ENCODE measurements at regions not wholly inside any gene's neighbourhood (a gene's known extent, or its start where the extent isn't known, plus 50 kb on each side); places are given as distances from the start of the nearest gene placed in this dataset.

DNA sequence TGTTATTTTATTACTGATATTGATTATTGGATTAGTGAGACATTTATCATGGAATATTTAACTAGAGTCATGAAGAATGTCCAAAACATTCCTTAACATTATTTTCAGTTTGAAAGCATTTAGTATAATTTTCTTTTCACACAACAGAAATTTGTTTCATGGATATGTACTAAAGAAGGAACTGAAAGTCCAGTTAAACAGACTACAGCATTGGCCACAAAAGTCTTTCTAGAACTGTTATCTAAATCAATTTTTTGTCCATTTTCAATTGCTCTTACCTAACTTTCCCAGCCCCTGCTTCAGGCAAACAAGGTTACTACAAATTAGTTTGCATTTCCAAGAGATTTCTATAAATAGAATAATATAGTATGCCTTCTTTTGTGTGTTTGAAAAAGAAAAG is 1018.0 kb upstream of the PCDH20 start:
- Histone ChIP-seq H3K79me2 (ENCODE audit: insufficient read depth, low read length) (no peaks in the 10 kb centered on the region), H3F3A (ENCODE audit: low read depth) (no peaks in the 10 kb centered on the region), H3K9ac (ENCODE audit: low read depth, low read length, poor library complexity, severe bottlenecking) (no peak overlapping the region), H3K27me3 (ENCODE audit: insufficient read depth, low read length, poor library complexity, severe bottlenecking) (no peaks in the 10 kb centered on the region), H3K4me3 (ENCODE audit: low read length, poor library complexity, severe bottlenecking) (no peak overlapping the region), H2AFZ (ENCODE audit: low read length) (no peak overlapping the region), H3K9me2 (replicated peaks; ENCODE audit: low read depth, low read length) (0 out of 2 replicates have a peak, but pooled peaks cover 4% of the 10 kb centered on the region), H4K20me1 (ENCODE audit: insufficient read depth, low read length, poor library complexity, severe bottlenecking) (no peaks in the 10 kb centered on the region), H3K4me2 (ENCODE audit: low read depth, low read length, poor library complexity, severe bottlenecking) (no peak overlapping the region), H3K9me3 (ENCODE audit: insufficient read depth, low read depth, low read length) (no peaks in the 10 kb centered on the region), H3K36me3 (ENCODE audit: insufficient read depth, low read length) (no peaks in the 10 kb centered on the region), H3K4me1 (ENCODE audit: insufficient read depth, low read length, poor library complexity, severe bottlenecking) (no peaks in the 10 kb centered on the region)
- TF ChIP-seq EZH2phosphoT487 (IDR thresholded peaks at IDR 0.05; ENCODE audit: borderline replicate concordance) (no peak), CTCF (conservative IDR thresholded peaks at IDR 0.05; ENCODE audit: low read length) (no peak)

- Histone ChIP-seq H3K79me2 (ENCODE audit: insufficient read depth, low read length) (no peaks in the 10 kb centered on the region), H3K36me3 (ENCODE audit: insufficient read depth, low read length) (no peaks in the 10 kb centered on the region)
Observed at GRCh38 chr13:62432906-62433305, 1017.3 kb upstream of the PCDH20 start.

DNA sequence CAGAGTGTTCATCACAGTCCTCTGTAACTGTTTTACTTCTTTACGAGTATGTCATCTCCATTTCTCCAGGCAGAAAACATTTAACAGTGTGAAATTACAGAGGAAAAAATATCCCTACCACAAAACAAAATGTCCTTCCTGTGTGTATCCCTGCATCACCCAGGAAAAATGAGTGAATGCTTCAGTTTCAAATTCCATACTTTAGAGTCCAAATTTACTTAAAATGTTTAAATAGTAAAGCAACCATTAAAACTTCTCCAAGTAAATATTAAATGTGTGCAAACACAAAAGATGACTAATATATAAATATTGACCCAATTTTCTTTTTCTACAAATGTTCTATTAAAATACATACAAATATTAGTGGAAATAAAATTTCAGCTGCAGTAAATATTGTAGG is 1016.6 kb upstream of the PCDH20 start:
- Histone ChIP-seq H3K9me2 (replicated peaks; ENCODE audit: low read depth, low read length) (no peaks in the 10 kb centered on the region), H3K9me3 (ENCODE audit: insufficient read depth, low read depth, low read length) (no peaks in the 10 kb centered on the region), H3K4me2 (ENCODE audit: low read depth, low read length, poor library complexity, severe bottlenecking) (no peak overlapping the region), H3F3A (ENCODE audit: low read depth) (no peaks in the 10 kb centered on the region), H3K79me2 (ENCODE audit: insufficient read depth, low read length) (no peaks in the 10 kb centered on the region), H4K20me1 (ENCODE audit: insufficient read depth, low read length, poor library complexity, severe bottlenecking) (no peaks in the 10 kb centered on the region), H3K4me3 (ENCODE audit: low read length, poor library complexity, severe bottlenecking) (no peak overlapping the region), H3K36me3 (ENCODE audit: insufficient read depth, low read length) (no peaks in the 10 kb centered on the region), H3K4me1 (ENCODE audit: insufficient read depth, low read length, poor library complexity, severe bottlenecking) (no peaks in the 10 kb centered on the region), H3K27me3 (ENCODE audit: insufficient read depth, low read length, poor library complexity, severe bottlenecking) (no peaks in the 10 kb centered on the region), H3K9ac (ENCODE audit: low read depth, low read length, poor library complexity, severe bottlenecking) (no peak overlapping the region), H2AFZ (ENCODE audit: low read length) (no peak overlapping the region)
- TF ChIP-seq CTCF (conservative IDR thresholded peaks at IDR 0.05; ENCODE audit: low read length) (no peak), EZH2phosphoT487 (IDR thresholded peaks at IDR 0.05; ENCODE audit: borderline replicate concordance) (no peak)

More at GRCh38 chr13:62432906-62433305, 1017.3 kb upstream of the PCDH20 start:
- Histone ChIP-seq H4K20me1 (ENCODE audit: insufficient read depth, low read length, poor library complexity, severe bottlenecking) (no peaks in the 10 kb centered on the region), H3K27me3 (ENCODE audit: insufficient read depth, low read length, poor library complexity, severe bottlenecking) (no peaks in the 10 kb centered on the region), H3F3A (ENCODE audit: low read depth) (no peaks in the 10 kb centered on the region), H3K9ac (ENCODE audit: low read depth, low read length, poor library complexity, severe bottlenecking) (no peak overlapping the region), H3K4me1 (ENCODE audit: insufficient read depth, low read length, poor library complexity, severe bottlenecking) (no peaks in the 10 kb centered on the region), H3K4me3 (ENCODE audit: low read length, poor library complexity, severe bottlenecking) (no peak overlapping the region), H3K9me3 (ENCODE audit: insufficient read depth, low read depth, low read length) (no peaks in the 10 kb centered on the region), H2AFZ (ENCODE audit: low read length) (no peak overlapping the region), H3K4me2 (ENCODE audit: low read depth, low read length, poor library complexity, severe bottlenecking) (no peak overlapping the region), H3K9me2 (replicated peaks; ENCODE audit: low read depth, low read length) (0 out of 2 replicates have a peak, but pooled peaks cover 4% of the 10 kb centered on the region)
- no peak for TF ChIP-seq EZH2phosphoT487 (IDR thresholded peaks at IDR 0.05; ENCODE audit: borderline replicate concordance)

DNA sequence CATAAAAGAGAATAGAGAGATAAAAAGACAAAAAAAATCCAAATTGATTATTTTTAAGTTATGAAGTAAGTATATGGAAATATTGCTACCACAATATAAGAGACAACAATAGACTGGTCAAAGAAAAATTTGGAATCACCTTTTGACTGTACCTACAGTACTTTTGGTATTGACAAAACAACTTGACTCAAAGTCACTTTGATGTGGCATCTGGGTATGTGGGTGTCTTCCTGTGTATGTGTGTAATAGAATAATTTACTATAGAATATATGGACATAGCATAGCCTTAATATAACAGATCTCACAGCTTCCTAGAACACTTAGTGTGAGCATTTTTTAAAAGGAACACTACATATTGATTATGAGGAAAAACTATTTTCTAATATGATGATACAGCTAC is 1016.2 kb upstream of the PCDH20 start:
- Histone ChIP-seq H3K79me2 (ENCODE audit: insufficient read depth, low read length) (no peaks in the 10 kb centered on the region), H3K9ac (ENCODE audit: low read depth, low read length, poor library complexity, severe bottlenecking) (no peak overlapping the region), H2AFZ (ENCODE audit: low read length) (no peak overlapping the region), H3K4me3 (ENCODE audit: low read length, poor library complexity, severe bottlenecking) (no peak overlapping the region), H3K4me1 (ENCODE audit: insufficient read depth, low read length, poor library complexity, severe bottlenecking) (no peaks in the 10 kb centered on the region), H3K9me2 (replicated peaks; ENCODE audit: low read depth, low read length) (no peaks in the 10 kb centered on the region), H3F3A (ENCODE audit: low read depth) (no peaks in the 10 kb centered on the region), H4K20me1 (ENCODE audit: insufficient read depth, low read length, poor library complexity, severe bottlenecking) (no peaks in the 10 kb centered on the region), H3K9me3 (ENCODE audit: insufficient read depth, low read depth, low read length) (no peaks in the 10 kb centered on the region), H3K36me3 (ENCODE audit: insufficient read depth, low read length) (no peaks in the 10 kb centered on the region), H3K27me3 (ENCODE audit: insufficient read depth, low read length, poor library complexity, severe bottlenecking) (no peaks in the 10 kb centered on the region), H3K4me2 (ENCODE audit: low read depth, low read length, poor library complexity, severe bottlenecking) (no peak overlapping the region)
- no peak for TF ChIP-seq CTCF (conservative IDR thresholded peaks at IDR 0.05; ENCODE audit: low read length)
- no peak for TF ChIP-seq EZH2phosphoT487 (IDR thresholded peaks at IDR 0.05; ENCODE audit: borderline replicate concordance)

Measured in Loucy (cell line).